OCI-M1 (cell line): ENCODE measurements at regions not wholly inside any gene's neighbourhood (a gene's known extent, or its start where the extent isn't known, plus 50 kb on each side); places are given as distances from the start of the nearest gene placed in this dataset.

Experiments
- DNase-seq: peaks from one replicate; lab custom pipeline; 2025; lab: John Stamatoyannopoulos, UW

- no peak for DNase-seq
Observed at GRCh38 chr18:25647404-25647803, 295.4 kb upstream of the ZNF521 start.

- no peak for DNase-seq
Observed at GRCh38 chr18:25646971-25647370, 295.0 kb upstream of the ZNF521 start.

GRCh38 chr18:25639596-25639995, 287.6 kb upstream of the ZNF521 start:
- DNase-seq, result no peak

GRCh38 chr18:25633563-25633962, 281.6 kb upstream of the ZNF521 start:
- DNase-seq, result no peak

- no peak for DNase-seq
Observed at GRCh38 chr18:25630682-25631081, 278.7 kb upstream of the ZNF521 start.

GRCh38 chr18:25621682-25622081, 269.7 kb upstream of the ZNF521 start:
- no peak for DNase-seq

- peak; percentile 41 for DNase-seq
Observed at GRCh38 chr18:25621144-25621543, 269.2 kb upstream of the ZNF521 start.

- no peak for DNase-seq
Observed at GRCh38 chr18:25614168-25614567, 262.2 kb upstream of the ZNF521 start.

- DNase-seq, result no peak
Observed at GRCh38 chr18:25612466-25612865, 260.5 kb upstream of the ZNF521 start.

- no peak for DNase-seq
Observed at GRCh38 chr18:25608091-25608490, 256.1 kb upstream of the ZNF521 start.

GRCh38 chr18:25604894-25605597, 253.1 kb upstream of the ZNF521 start:
- DNase-seq, result no peak

- no peak for DNase-seq
Observed at GRCh38 chr18:25604196-25604893, 252.4 kb upstream of the ZNF521 start.

GRCh38 chr18:25599443-25599842, 247.5 kb upstream of the ZNF521 start:
- DNase-seq, result no peak

GRCh38 chr18:25597476-25597875, 245.5 kb upstream of the ZNF521 start:
- DNase-seq, result no peak

GRCh38 chr18:25595274-25596060, 243.5 kb upstream of the ZNF521 start:
- no peak for DNase-seq

- no peak for DNase-seq
Observed at GRCh38 chr18:25594351-25594750, 242.4 kb upstream of the ZNF521 start.

GRCh38 chr18:25592804-25593360, 240.9 kb upstream of the ZNF521 start:
- DNase-seq, result no peak

GRCh38 chr18:25590456-25590855, 238.5 kb upstream of the ZNF521 start:
- no peak for DNase-seq

- no peak for DNase-seq
Observed at GRCh38 chr18:25587545-25587944, 235.6 kb upstream of the ZNF521 start.

GRCh38 chr18:25568986-25569385, 217.0 kb upstream of the ZNF521 start:
- no peak for DNase-seq

GRCh38 chr18:25563816-25564683, 212.1 kb upstream of the ZNF521 start:
- DNase-seq, result no peak

- DNase-seq, result no peak
Observed at GRCh38 chr18:25563346-25563745, 211.4 kb upstream of the ZNF521 start.
